PC-9 (cell line): ENCODE measurements at regions not wholly inside any gene's neighbourhood (a gene's known extent, or its start where the extent isn't known, plus 50 kb on each side); places are given as distances from the start of the nearest gene placed in this dataset.

Source experiments
- BruUV-seq: library from RNA; stranded (reverse); fragments of 400-500 nt; replicated peaks from 2 replicates; lab custom pipeline; 2021; lab: Mats Ljungman, UMichigan
- CTCF ChIA-PET: fragments of 300-600 bp; sonication (Branson Sonifier 250); formaldehyde crosslinking; loops from one replicate; lab custom pipeline; 2022; ENCODE audit warnings: antibody characterized with exemption; lab: Charles Lee
- POLR2A ChIA-PET: fragments of 300-600 bp; sonication (Branson Sonifier 250); formaldehyde crosslinking; loops from one replicate; lab custom pipeline; 2022; ENCODE audit warnings: antibody characterized with exemption; ENCODE audit not compliant: unreplicated experiment; lab: Charles Lee
- DNase-seq, 2 experiments: peaks; one replicate each; pipeline versions ENCODE4 v3.0.0 to v3.0.0-alpha.2; 2015 to 2022; ENCODE audit warnings: mixed read lengths in 1 of 2
- H2AFZ ChIP-seq: fragments of 200-600 bp; sonication (generic); 2 replicates; pipeline ENCODE4 v1.8.1; 2017; ENCODE audit warnings: antibody characterized with exemption
- H3F3A ChIP-seq: fragments of 200-600 bp; sonication (generic); 2 replicates; pipeline ENCODE4 v1.8.1; 2017; ENCODE audit warnings: antibody characterized with exemption, mild to moderate bottlenecking, low read depth; ENCODE audit not compliant: insufficient read depth
- H3K27ac ChIP-seq: fragments of 200-600 bp; sonication (generic); 2 replicates; pipeline ENCODE4 v1.6.1; 2016; ENCODE audit warnings: mixed run types
- H3K27me3 ChIP-seq: fragments of 200-600 bp; sonication (generic); 2 replicates; pipeline ENCODE4 v1.6.1; 2016; ENCODE audit warnings: low read depth, mixed run types; ENCODE audit not compliant: insufficient read depth
- H3K36me3 ChIP-seq: fragments of 200-600 bp; sonication (generic); 2 replicates; pipeline ENCODE4 v1.6.1; 2016; ENCODE audit warnings: low read depth, mixed run types
- H3K4me1 ChIP-seq: fragments of 200-600 bp; sonication (generic); replicated peaks from 2 replicates; pipeline ENCODE4 v1.6.1; 2016; ENCODE audit warnings: mixed run types; ENCODE audit not compliant: insufficient read depth
- H3K4me2 ChIP-seq: fragments of 200-600 bp; sonication (generic); 2 replicates; pipeline ENCODE4 v1.6.1; 2017; ENCODE audit warnings: mixed run types
- H3K4me3 ChIP-seq: fragments of 200-600 bp; sonication (generic); 2 replicates; pipeline ENCODE4 v1.6.1; 2016; ENCODE audit warnings: mixed run types
- H3K79me2 ChIP-seq: fragments of 200-600 bp; sonication (generic); 2 replicates; pipeline ENCODE4 v1.6.1; 2017; ENCODE audit warnings: low read depth, mixed run types
- H3K9me2 ChIP-seq: fragments of 200-600 bp; sonication (generic); 2 replicates; pipeline ENCODE4 v1.8.1; 2017; ENCODE audit warnings: mild to moderate bottlenecking; ENCODE audit not compliant: insufficient read depth
- H3K9me3 ChIP-seq: fragments of 200-600 bp; sonication (generic); 2 replicates; pipeline ENCODE4 v1.8.1; 2016; ENCODE audit warnings: low read depth; ENCODE audit not compliant: insufficient read depth
- H4K20me1 ChIP-seq: fragments of 200-600 bp; sonication (generic); 2 replicates; pipeline ENCODE4 v1.8.1; 2017; ENCODE audit not compliant: insufficient read depth
- CTCF ChIP-seq: fragments of 200-600 bp; sonication (generic); conservative IDR thresholded peaks from 2 replicates; pipeline ENCODE4 v1.6.1; 2017; ENCODE audit warnings: mixed run types, antibody characterized with exemption, mild to moderate bottlenecking, moderate library complexity
- EZH2 ChIP-seq: fragments of 200-600 bp; sonication (generic); IDR thresholded peaks from 2 replicates; pipeline ENCODE4 v1.8.0; 2017; ENCODE audit warnings: antibody characterized with exemption, low read depth
- intact Hi-C: fragments of 100-400 bp; cut with micrococcal nuclease; formaldehyde crosslinking; loops from one replicate; pipeline ENCODE4 v1.10.0; 2022; ENCODE audit not compliant: unreplicated experiment

- Histone ChIP-seq H3K36me3 (no peaks in the 10 kb centered on the region), H2AFZ (no peak overlapping the region), H4K20me1 (no peaks in the 10 kb centered on the region), H3K4me3 (no peak overlapping the region), H3K27me3 (peaks cover 15% of the 10 kb centered on the region), H3K9me3 (no peaks in the 10 kb centered on the region), H3K9me2 (no peaks in the 10 kb centered on the region), H3K4me2 (no peak overlapping the region), H3K4me1 (no peaks in the 10 kb centered on the region), H3K79me2 (no peaks in the 10 kb centered on the region), H3K27ac (no peak overlapping the region), H3F3A (no peaks in the 10 kb centered on the region)
- TF ChIP-seq EZH2 = no peak
- no peak for TF ChIP-seq CTCF
- CTCF ChIA-PET = no interaction called here
- intact Hi-C loops = no loop called here
- DNase-seq = no peak
- no TSS peak for BruUV-seq
- POLR2A ChIA-PET = no interaction called here
These were observed 118.0 kb downstream of the RAB11FIP2 start for GRCh38 chr10:117928741-117929140.

- intact Hi-C loops = no loop called here
- no peaks in the 10 kb centered on the region for H3K79me2 ChIP-seq
These were observed 117.2 kb downstream of the RAB11FIP2 start for GRCh38 chr10:117929327-117930067.

DNA sequence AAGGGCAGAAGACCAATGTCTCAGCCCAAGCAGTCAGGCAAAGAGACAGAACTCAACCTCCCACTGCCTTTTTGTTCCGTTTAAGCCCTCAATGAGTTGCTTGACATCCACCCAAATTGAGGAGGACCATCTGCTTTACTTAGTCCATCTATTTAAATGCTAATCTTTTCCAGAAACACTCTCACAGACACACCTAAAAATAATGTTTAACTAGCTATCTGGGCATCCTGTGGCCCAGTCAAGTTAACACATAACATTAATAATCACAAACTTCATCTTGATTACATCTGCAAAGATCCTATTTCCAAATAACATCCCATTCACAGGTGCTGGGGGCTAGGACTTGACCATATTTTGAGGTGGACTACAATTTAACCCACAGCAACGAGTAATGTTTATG lies 115.7 kb downstream of the RAB11FIP2 start:
- peaks cover under 1% of the 10 kb centered on the region for H3K27me3 ChIP-seq
- TF ChIP-seq CTCF (no peak), EZH2 (no peak)
- no peak overlapping the region for H3K27ac ChIP-seq
- intact Hi-C loops = no loop called here
- H3F3A ChIP-seq = no peaks in the 10 kb centered on the region
- no peak overlapping the region for H3K4me2 ChIP-seq
- H2AFZ ChIP-seq = no peak overlapping the region
- no peaks in the 10 kb centered on the region for H4K20me1 ChIP-seq
- H3K4me1 ChIP-seq = no peaks in the 10 kb centered on the region
- no peak for DNase-seq
- no peaks in the 10 kb centered on the region for H3K36me3 ChIP-seq
- POLR2A ChIA-PET = no interaction called here
- CTCF ChIA-PET = no interaction called here
- H3K9me3 ChIP-seq = no peaks in the 10 kb centered on the region
- H3K4me3 ChIP-seq = no peak overlapping the region
- no peaks in the 10 kb centered on the region for H3K79me2 ChIP-seq
- H3K9me2 ChIP-seq = no peaks in the 10 kb centered on the region
- no TSS peak for BruUV-seq

More at GRCh38 chr10:117929327-117930067, 117.2 kb downstream of the RAB11FIP2 start:
- DNase-seq = no peak
- H3K4me1 ChIP-seq = no peaks in the 10 kb centered on the region
- H3K9me2 ChIP-seq = no peaks in the 10 kb centered on the region
- H3K36me3 ChIP-seq = no peaks in the 10 kb centered on the region
- TF ChIP-seq CTCF (no peak), EZH2 (no peak)
- H2AFZ ChIP-seq = no peak overlapping the region
- ChIA-PET CTCF (no interaction called here), POLR2A (no interaction called here)
- H3K27ac ChIP-seq = no peak overlapping the region
- no TSS peak for BruUV-seq
- no peaks in the 10 kb centered on the region for H3F3A ChIP-seq
- peaks cover 11% of the 10 kb centered on the region for H3K27me3 ChIP-seq
- no peaks in the 10 kb centered on the region for H3K9me3 ChIP-seq
- H3K4me3 ChIP-seq = no peak overlapping the region
- no peaks in the 10 kb centered on the region for H4K20me1 ChIP-seq
- H3K4me2 ChIP-seq = no peak overlapping the region
